Ascending aorta (tissue), 2 donors: ENCODE measurements at regions not wholly inside any gene's neighbourhood (a gene's known extent, or its start where the extent isn't known, plus 50 kb on each side); places are given as distances from the start of the nearest gene placed in this dataset.

Source experiments
- DNase-seq, 2 donors: peaks; one replicate each; pipeline ENCODE4 v3.0.0-alpha.2; 2019; ENCODE audit warnings: low spot score in 2 of 2
- H3K27ac ChIP-seq, 2 donors: fragments of 200-600 bp; sonication (generic); one replicate each; pipeline ENCODE4 v1.5.1; 2016 to 2017; ENCODE audit warnings: mild to moderate bottlenecking in 1 of 2
- H3K27me3 ChIP-seq: fragments of 200-600 bp; sonication (generic); one replicate; pipeline ENCODE4 v1.5.1; 2017
- H3K36me3 ChIP-seq, 2 donors: fragments of 200-600 bp; sonication (generic); one replicate each; pipeline ENCODE4 v1.5.1; 2016
- H3K4me1 ChIP-seq, 2 donors: fragments of 200-600 bp; sonication (generic); one replicate each; pipeline ENCODE4 v1.5.1; 2016 to 2017; ENCODE audit warnings: mild to moderate bottlenecking in 1 of 2
- H3K4me3 ChIP-seq, 2 donors: fragments of 200-600 bp; sonication (generic); one replicate each; pipeline ENCODE4 v1.5.1; 2016 to 2017; ENCODE audit warnings: mild to moderate bottlenecking in 1 of 2
- H3K9me3 ChIP-seq, 2 donors: fragments of 200-600 bp; sonication (generic); one replicate each; pipeline ENCODE4 v1.5.1; 2016
- CTCF ChIP-seq, 3 experiments: fragments of 200-600 bp in 2 of 3; fragments of 450-650 bp in 1 of 3; sonication (generic) in 2 of 3; IDR thresholded peaks; one replicate each; pipeline ENCODE4 v1.5.1; 2016 to 2019; ENCODE audit warnings: antibody characterized with exemption in 3 of 3, mild to moderate bottlenecking in 1 of 3, moderate library complexity in 1 of 3
- intact Hi-C: fragments of 100-400 bp; cut with DNase I; formaldehyde crosslinking; loops from one replicate; pipeline ENCODE4 v1.15.1; 2023

- Histone ChIP-seq H3K27ac (no peak overlapping the region), H3K36me3 (no peaks in the 10 kb centered on the region), H3K4me1 (no peaks in the 10 kb centered on the region), H3K27me3 (no peaks in the 10 kb centered on the region), H3K4me3 (no peak overlapping the region), H3K9me3 (no peaks in the 10 kb centered on the region)
- no peak for DNase-seq
- intact Hi-C loops, result no loop called here
- no peak for TF ChIP-seq CTCF (IDR thresholded peaks at IDR 0.05)
These were observed 329.7 kb downstream of the GPAT3 start for GRCh38 chr4:83865417-83866150.

- TF ChIP-seq CTCF (IDR thresholded peaks at IDR 0.05), result no peak
- Histone ChIP-seq H3K27me3 (no peaks in the 10 kb centered on the region), H3K9me3 (no peaks in the 10 kb centered on the region), H3K36me3 (no peaks in the 10 kb centered on the region), H3K4me1 (no peaks in the 10 kb centered on the region), H3K27ac (no peak overlapping the region), H3K4me3 (no peak overlapping the region)
- DNase-seq, result no peak
- intact Hi-C loops, result no loop called here
These were observed 328.3 kb downstream of the GPAT3 start for GRCh38 chr4:83864097-83864817.

- intact Hi-C loops, result no loop called here
- no peaks in the 10 kb centered on the region for H3K27me3 ChIP-seq
- H3K9me3 ChIP-seq, result no peaks in the 10 kb centered on the region
- no peaks in the 10 kb centered on the region for H3K36me3 ChIP-seq
- H3K27ac ChIP-seq, result no peak overlapping the region
- H3K4me3 ChIP-seq, result no peak overlapping the region
- H3K4me1 ChIP-seq, result no peaks in the 10 kb centered on the region
- TF ChIP-seq CTCF (IDR thresholded peaks at IDR 0.05), result no peak
- no peak for DNase-seq
These were observed 326.6 kb downstream of the GPAT3 start for GRCh38 chr4:83862471-83862870.

- no peak overlapping the region for H3K4me3 ChIP-seq
- no peak overlapping the region for H3K27ac ChIP-seq
- intact Hi-C loops, result no loop called here
- H3K4me1 ChIP-seq, result no peaks in the 10 kb centered on the region
- TF ChIP-seq CTCF (IDR thresholded peaks at IDR 0.05), result no peak
- H3K27me3 ChIP-seq, result no peaks in the 10 kb centered on the region
- no peaks in the 10 kb centered on the region for H3K36me3 ChIP-seq
- H3K9me3 ChIP-seq, result no peaks in the 10 kb centered on the region
- no peak for DNase-seq
These were observed 324.3 kb downstream of the GPAT3 start for GRCh38 chr4:83860200-83860599.

- Histone ChIP-seq H3K4me1 (no peaks in the 10 kb centered on the region), H3K36me3 (no peaks in the 10 kb centered on the region), H3K9me3 (no peaks in the 10 kb centered on the region), H3K4me3 (no peak overlapping the region), H3K27me3 (no peaks in the 10 kb centered on the region), H3K27ac (no peak overlapping the region)
- TF ChIP-seq CTCF (IDR thresholded peaks at IDR 0.05), result no peak
- intact Hi-C loops, result no loop called here
- no peak for DNase-seq
These were observed 322.2 kb downstream of the GPAT3 start for GRCh38 chr4:83858131-83858530.
